H1 (cell line): ENCODE measurements at regions not wholly inside any gene's neighbourhood (a gene's known extent, or its start where the extent isn't known, plus 50 kb on each side); places are given as distances from the start of the nearest gene placed in this dataset.

ENCODE experiments used
- CTCF ChIA-PET: fragments of 300-600 bp; sonication (Branson Sonifier 250); formaldehyde crosslinking; loops from one replicate; lab custom pipeline; 2021; ENCODE audit not compliant: partially characterized antibody; lab: Charles Lee
- POLR2A ChIA-PET: fragments of 300-600 bp; sonication (Branson Sonifier 250); formaldehyde crosslinking; loops from one replicate; lab custom pipeline; 2021; ENCODE audit warnings: inconsistent platforms; ENCODE audit not compliant: partially characterized antibody; lab: Charles Lee
- DNase-seq, 2 experiments: peaks; one replicate each; pipeline versions ENCODE4 v3.0.0 to v3.0.0-alpha.2; 2010 to 2022; ENCODE audit warnings: low spot score in 2 of 2, low read depth in 1 of 2, mixed read lengths in 1 of 2
- FAIRE-seq: peaks from 2 replicates; lab custom pipeline; 2011; peaks lifted over from hg19 to GRCh38; lab: Jason Lieb, UNC
- H2AFZ ChIP-seq: 2 replicates; pipeline ENCODE4 v1.8.1; 2012; ENCODE audit warnings: low read length, inconsistent platforms
- H2AK5ac ChIP-seq: 2 replicates; pipeline ENCODE4 v1.6.1; 2013; ENCODE audit warnings: low read depth, low read length
- H2BK120ac ChIP-seq: replicated peaks from 2 replicates; pipeline ENCODE3; 2013; ENCODE audit warnings: low read depth, low read length, inconsistent platforms
- H2BK12ac ChIP-seq: 2 replicates; pipeline ENCODE4 v1.6.1; 2013; ENCODE audit warnings: low read depth, low read length
- H2BK15ac ChIP-seq: 2 replicates; pipeline ENCODE4 v1.6.1; 2013; ENCODE audit warnings: low read length
- H2BK20ac ChIP-seq: 2 replicates; pipeline ENCODE4 v1.6.1; 2013; ENCODE audit warnings: low read length
- H2BK5ac ChIP-seq: 2 replicates; pipeline ENCODE4 v1.6.1; 2013; ENCODE audit warnings: low read depth, low read length
- H3K14ac ChIP-seq: 2 replicates; pipeline ENCODE4 v1.6.1; 2013; ENCODE audit warnings: inconsistent platforms; ENCODE audit not compliant: insufficient read length
- H3K18ac ChIP-seq: 2 replicates; pipeline ENCODE4 v1.6.1; 2013; ENCODE audit warnings: low read length; ENCODE audit errors: extremely low read depth
- H3K23ac ChIP-seq: 2 replicates; pipeline ENCODE4 v1.6.1; 2013; ENCODE audit warnings: inconsistent platforms; ENCODE audit not compliant: insufficient read length
- H3K23me2 ChIP-seq: 2 replicates; pipeline ENCODE4 v1.6.1; 2013; ENCODE audit warnings: low read depth, low read length
- H3K27ac ChIP-seq: 2 replicates; pipeline ENCODE4 v1.6.1; 2011; ENCODE audit warnings: low read depth, low read length, inconsistent platforms
- H3K27me3 ChIP-seq, 4 experiments: replicated peaks in 1 of 4; 1 replicate in 1 of 4; 2 replicates in 3 of 4; pipeline versions ENCODE4 v1.6.1 to v1.8.1; 2011 to 2013; ENCODE audit warnings: low read length in 3 of 4, mild to moderate bottlenecking in 3 of 4, inconsistent platforms in 2 of 4, mixed read lengths in 2 of 4, moderate library complexity in 1 of 4; ENCODE audit not compliant: control insufficient read depth in 3 of 4, insufficient read depth in 3 of 4; ENCODE audit errors: extremely low read depth in 1 of 4
- H3K36me3 ChIP-seq, 4 experiments: 2 replicates each; pipeline versions ENCODE4 v1.6.1 to v1.8.1; 2011 to 2013; ENCODE audit warnings: mild to moderate bottlenecking in 4 of 4, low read length in 3 of 4, moderate library complexity in 2 of 4, control low read depth in 1 of 4, inconsistent platforms in 1 of 4; ENCODE audit not compliant: insufficient read depth in 4 of 4, control insufficient read depth in 2 of 4
- H3K4ac ChIP-seq: replicated peaks from 2 replicates; pipeline ENCODE3; 2013; ENCODE audit warnings: low read length, low read depth, mixed read lengths, inconsistent platforms; ENCODE audit not compliant: insufficient read length
- H3K4me1 ChIP-seq, 4 experiments: replicated peaks in 1 of 4; 1 replicate in 1 of 4; 2 replicates in 3 of 4; pipeline versions ENCODE4 v1.6.1 to v1.8.1; 2011 to 2013; ENCODE audit warnings: low read length in 3 of 4, inconsistent platforms in 2 of 4, mixed read lengths in 1 of 4; ENCODE audit not compliant: insufficient read depth in 4 of 4, control insufficient read depth in 3 of 4
- H3K4me2 ChIP-seq, 2 experiments: 2 replicates each; pipeline versions ENCODE4 v1.6.1 to v1.8.1; 2011 to 2013; ENCODE audit warnings: low read depth in 2 of 2, low read length in 2 of 2, control low read depth in 1 of 2, inconsistent platforms in 1 of 2, mild to moderate bottlenecking in 1 of 2; ENCODE audit not compliant: insufficient read depth in 1 of 2
- H3K4me3 ChIP-seq, 4 experiments: fragments of 200-600, 300-600 bp in 1 of 4; sonication (generic), shearing (Covaris generic), sonication (Bioruptor Twin) in 1 of 4; 2 replicates each; pipeline versions ENCODE4 v1.5.1 to v1.8.1; 2011 to 2016; ENCODE audit warnings: low read length in 4 of 4, low read depth in 3 of 4, control low read depth in 2 of 4, inconsistent platforms in 2 of 4, mild to moderate bottlenecking in 2 of 4, mixed read lengths in 1 of 4, moderate library complexity in 1 of 4; ENCODE audit not compliant: insufficient read depth in 2 of 4; ENCODE audit errors: extremely low read depth in 1 of 4
- H3K56ac ChIP-seq: replicated peaks from 2 replicates; pipeline ENCODE3; 2013; ENCODE audit warnings: low read depth, mild to moderate bottlenecking, mixed read lengths, low read length, inconsistent platforms; ENCODE audit not compliant: insufficient read length
- H3K79me1 ChIP-seq: 2 replicates; pipeline ENCODE4 v1.6.1; 2013; ENCODE audit warnings: low read depth, low read length, control low read depth
- H3K79me2 ChIP-seq, 2 experiments: 2 replicates each; pipeline versions ENCODE4 v1.6.1 to v1.8.1; 2012 to 2013; ENCODE audit warnings: low read length in 2 of 2, mild to moderate bottlenecking in 2 of 2, inconsistent platforms in 1 of 2; ENCODE audit not compliant: insufficient read depth in 2 of 2, control insufficient read depth in 1 of 2
- H3K9ac ChIP-seq, 4 experiments: replicated peaks in 1 of 4; 1 replicate in 1 of 4; 2 replicates in 3 of 4; pipeline versions ENCODE4 v1.6.1 to v1.8.1; 2011 to 2013; ENCODE audit warnings: low read depth in 3 of 4, low read length in 3 of 4, control low read depth in 2 of 4, mild to moderate bottlenecking in 2 of 4, moderate library complexity in 2 of 4, inconsistent platforms in 1 of 4; ENCODE audit errors: extremely low read depth in 1 of 4
- H3K9me3 ChIP-seq, 2 experiments: 2 replicates each; pipeline versions ENCODE4 v1.6.1 to v1.8.1; 2012 to 2013; ENCODE audit warnings: mild to moderate bottlenecking in 2 of 2, moderate library complexity in 2 of 2, control low read depth in 1 of 2, inconsistent platforms in 1 of 2, low read depth in 1 of 2, low read length in 1 of 2, mixed read lengths in 1 of 2; ENCODE audit not compliant: insufficient read depth in 2 of 2
- H4K20me1 ChIP-seq, 2 experiments: replicated peaks in 1 of 2; 2 replicates each; pipeline versions ENCODE3 to v1.8.1; 2011 to 2013; ENCODE audit warnings: inconsistent platforms in 2 of 2, low read length in 2 of 2, mild to moderate bottlenecking in 1 of 2; ENCODE audit not compliant: insufficient read depth in 2 of 2, control insufficient read depth in 1 of 2
- H4K5ac ChIP-seq: 2 replicates; pipeline ENCODE4 v1.6.1; 2013; ENCODE audit warnings: low read length, low read depth, mixed read lengths, inconsistent platforms; ENCODE audit not compliant: insufficient read length
- H4K8ac ChIP-seq: 2 replicates; pipeline ENCODE4 v1.8.0; 2013; ENCODE audit warnings: mild to moderate bottlenecking, moderate library complexity, low read length, inconsistent platforms; ENCODE audit not compliant: insufficient read depth; ENCODE audit errors: extremely low read depth
- H4K91ac ChIP-seq: replicated peaks from 2 replicates; pipeline ENCODE3; 2013; ENCODE audit warnings: low read length, mixed read lengths, inconsistent platforms; ENCODE audit not compliant: insufficient read length
- JUN ChIP-seq: IDR thresholded peaks from 2 replicates; pipeline ENCODE4 v1.6.1; 2011; ENCODE audit warnings: low read depth, mild to moderate bottlenecking, improper control_type of control experiment, low read length
- WGBS, 2 experiments: shearing (Covaris generic) in 1 of 2; methylation state at CpG; one replicate each; pipeline versions ENCODE4 v1.1.6 to v1.1.7; 2013 to 2015; ENCODE audit warnings: low lambda C conversion rate in 2 of 2, mixed read lengths in 2 of 2, inconsistent platforms in 1 of 2, low coverage in 1 of 2, missing lambda C conversion rate in 1 of 2; ENCODE audit not compliant: insufficient replicate concordance in 2 of 2, insufficient coverage in 1 of 2, insufficient read length in 1 of 2; ENCODE audit errors: extremely low coverage in 1 of 2, missing lambda C conversion rate in 1 of 2; 5-methylcytosine and 5-hydroxymethylcytosine counted together

- Histone ChIP-seq H3K56ac (no peak overlapping the region), H3K4me3 (no peak overlapping the region), H3K9ac (no peak overlapping the region), H2BK12ac (no peak overlapping the region), H2AK5ac (no peak overlapping the region), H4K20me1 (no peaks in the 10 kb centered on the region), H3K4me1 (no peaks in the 10 kb centered on the region), H4K8ac (no peak overlapping the region), H3K23me2 (peaks cover 2% of the 10 kb centered on the region; the same call in 1 of the 2 replicates), H3K79me2 (no peaks in the 10 kb centered on the region), H4K91ac (no peak overlapping the region), H2AFZ (no peak overlapping the region), H3K27me3 (no peaks in the 10 kb centered on the region)
- DNase-seq: no peak
- 88% methylated on average over 1 of the region's 1 CpG; no CpG with 5 or more reads in 1 of the 2 experiments for WGBS, 2 experiments
- CTCF ChIA-PET: no interaction called here
- TF ChIP-seq JUN: no peak
- TF ChIP-seq, all 59 proteins: peak for 0
- no peak overlapping the region for H3K27ac ChIP-seq
- no peak overlapping the region for H3K4ac ChIP-seq
- no peaks in the 10 kb centered on the region for H3K36me3 ChIP-seq
- no peak overlapping the region for H2BK20ac ChIP-seq
- no peak overlapping the region for H3K14ac ChIP-seq
- POLR2A ChIA-PET: no interaction called here
- no peaks in the 10 kb centered on the region for H3K79me1 ChIP-seq
- no peak for FAIRE-seq
- no peak overlapping the region for H2BK120ac ChIP-seq
- no peak overlapping the region for H2BK5ac ChIP-seq
- no peak overlapping the region for H3K23ac ChIP-seq
- H3K9me3 ChIP-seq: no peaks in the 10 kb centered on the region
- no peak overlapping the region for H3K18ac ChIP-seq
- H3K4me2 ChIP-seq: no peak overlapping the region
- no peak overlapping the region for H4K5ac ChIP-seq
- no peak overlapping the region for H2BK15ac ChIP-seq
Observed at GRCh38 chr12:20053782-20054181, 314.6 kb upstream of the PDE3A start.
